ENCODE measurements at regions not wholly inside any gene's neighbourhood (a gene's known extent, or its start where the extent isn't known, plus 50 kb on each side); places are given as distances from the start of the nearest gene placed in this dataset.
"Not testable (repeated sequence)": the region's sequence is repeated elsewhere in the genome, so short reads cannot be mapped to it uniquely, and the experiment has no call there.

- TF ChIP-seq CTCF, POLR2A (IDR thresholded peaks at IDR 0.05): not testable (repeated sequence)
These were observed 96.9 kb upstream of the NUTM2F start for GRCh38 chr9:94425312-94425711.
